ENCODE measurements at regions not wholly inside any gene's neighbourhood (a gene's known extent, or its start where the extent isn't known, plus 50 kb on each side); places are given as distances from the start of the nearest gene placed in this dataset.

DNA sequence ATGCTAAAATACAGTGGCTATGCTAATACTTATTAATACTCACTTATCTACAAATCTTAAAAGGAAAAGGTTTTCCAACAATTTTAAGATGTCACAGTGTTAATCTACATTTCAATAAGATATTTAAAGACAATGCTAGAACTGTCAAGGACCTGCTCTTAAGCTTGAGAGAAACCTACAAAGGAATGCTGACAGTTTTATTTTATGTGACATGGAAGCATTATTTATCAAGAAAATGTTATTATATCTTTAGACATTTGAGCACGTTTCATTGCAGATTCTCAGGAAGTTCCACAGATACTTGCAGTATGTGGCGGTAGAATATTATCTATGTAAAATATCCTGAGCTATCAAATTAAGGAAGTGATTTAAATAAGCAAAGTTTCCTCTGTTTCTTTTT, 1255.7 kb upstream of the ZEB2 start:
- no peak for DNase-seq (ENCODE audit: low read depth)
- TF ChIP-seq, protein P1, sequence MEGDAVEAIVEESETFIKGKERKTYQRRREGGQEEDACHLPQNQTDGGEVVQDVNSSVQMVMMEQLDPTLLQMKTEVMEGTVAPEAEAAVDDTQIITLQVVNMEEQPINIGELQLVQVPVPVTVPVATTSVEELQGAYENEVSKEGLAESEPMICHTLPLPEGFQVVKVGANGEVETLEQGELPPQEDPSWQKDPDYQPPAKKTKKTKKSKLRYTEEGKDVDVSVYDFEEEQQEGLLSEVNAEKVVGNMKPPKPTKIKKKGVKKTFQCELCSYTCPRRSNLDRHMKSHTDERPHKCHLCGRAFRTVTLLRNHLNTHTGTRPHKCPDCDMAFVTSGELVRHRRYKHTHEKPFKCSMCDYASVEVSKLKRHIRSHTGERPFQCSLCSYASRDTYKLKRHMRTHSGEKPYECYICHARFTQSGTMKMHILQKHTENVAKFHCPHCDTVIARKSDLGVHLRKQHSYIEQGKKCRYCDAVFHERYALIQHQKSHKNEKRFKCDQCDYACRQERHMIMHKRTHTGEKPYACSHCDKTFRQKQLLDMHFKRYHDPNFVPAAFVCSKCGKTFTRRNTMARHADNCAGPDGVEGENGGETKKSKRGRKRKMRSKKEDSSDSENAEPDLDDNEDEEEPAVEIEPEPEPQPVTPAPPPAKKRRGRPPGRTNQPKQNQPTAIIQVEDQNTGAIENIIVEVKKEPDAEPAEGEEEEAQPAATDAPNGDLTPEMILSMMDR (IDR thresholded peaks at IDR 0.05; ENCODE audit: control insufficient read depth, insufficient read depth, low read depth, low read length, missing control alignments), result no peak
- H3K4me3 ChIP-seq (ENCODE audit: control insufficient read depth, low read depth, low read length), result no peak overlapping the region

DNA sequence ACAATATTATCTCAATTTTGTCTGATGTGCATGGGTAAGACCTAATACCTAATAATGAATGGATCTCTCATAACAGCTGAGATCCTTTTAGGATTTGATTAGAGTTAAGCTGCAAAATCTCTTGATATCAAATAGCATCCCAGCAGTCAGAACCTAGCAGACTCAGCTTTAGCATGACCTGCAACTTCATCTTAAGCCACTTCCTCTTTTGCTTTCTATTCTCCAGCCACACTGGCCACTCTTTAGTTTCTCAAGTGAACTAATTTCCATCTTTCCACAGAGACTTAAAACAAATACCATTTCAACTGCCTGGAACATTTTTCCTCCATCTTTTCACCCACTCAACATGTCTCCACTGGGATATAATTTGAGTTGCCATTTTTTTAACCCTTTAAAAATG, 1251.6 kb upstream of the ZEB2 start:
- no peak overlapping the region for H3K4me3 ChIP-seq (ENCODE audit: control insufficient read depth, low read depth, low read length)
- TF ChIP-seq, protein P1 (IDR thresholded peaks at IDR 0.05; ENCODE audit: control insufficient read depth, insufficient read depth, low read depth, low read length, missing control alignments), result no peak
- DNase-seq (ENCODE audit: low read depth), result no peak

DNA sequence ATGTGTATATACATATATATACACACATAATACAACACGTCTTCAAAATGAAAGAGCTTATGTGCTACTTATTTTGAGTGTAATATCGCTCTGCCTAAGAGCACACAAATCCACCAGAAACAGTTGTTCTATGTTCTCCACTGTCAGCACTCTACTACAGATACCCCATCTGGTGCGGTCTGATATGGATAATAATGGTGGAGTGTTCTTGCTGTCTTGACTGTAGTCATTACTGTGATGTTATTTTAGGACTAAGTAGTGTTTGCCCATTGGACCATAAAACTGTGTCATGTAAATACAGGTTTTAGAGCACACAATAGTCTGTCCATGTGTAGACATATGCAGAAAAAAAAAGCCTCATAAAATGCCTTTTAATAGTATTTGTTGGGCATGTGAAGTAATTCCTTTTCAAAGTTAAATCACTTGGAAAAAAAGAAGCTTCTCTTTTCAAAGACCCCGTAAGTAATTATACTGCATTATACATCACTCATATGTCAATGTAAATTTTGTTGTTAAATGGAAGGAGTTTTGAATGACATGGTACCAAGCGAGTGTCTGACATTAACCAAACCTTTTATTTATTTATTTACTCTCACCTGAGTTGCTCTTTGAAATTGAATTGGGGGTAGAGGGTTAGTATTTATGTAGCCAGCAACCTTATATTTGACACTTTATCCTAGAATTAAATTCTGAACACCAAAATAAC, 1249.2 kb upstream of the ZEB2 start:
- TF ChIP-seq, protein P1 (IDR thresholded peaks at IDR 0.05; ENCODE audit: control insufficient read depth, insufficient read depth, low read depth, low read length, missing control alignments), result no peak
- no peak for DNase-seq (ENCODE audit: low read depth)
- no peak overlapping the region for H3K4me3 ChIP-seq (ENCODE audit: control insufficient read depth, low read depth, low read length)

DNA sequence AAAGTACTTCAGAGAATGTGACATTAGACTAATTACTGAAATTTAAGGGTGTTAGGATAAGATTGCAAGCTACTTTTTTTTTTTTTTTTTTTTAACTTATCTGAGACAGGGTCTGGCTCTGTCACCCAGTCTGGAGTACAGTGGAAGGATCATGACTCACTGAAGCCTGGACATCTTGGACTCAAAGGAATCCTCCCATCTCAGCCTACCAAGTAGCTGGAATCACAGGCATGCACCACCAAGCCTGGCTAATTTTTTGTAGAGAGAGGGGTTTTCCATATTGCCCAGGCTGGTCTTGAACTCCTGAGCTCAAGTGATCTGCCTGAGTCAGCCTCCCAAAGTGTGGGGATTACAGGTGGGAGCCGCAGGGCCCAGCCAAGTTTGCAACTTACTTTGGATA, 1246.0 kb upstream of the ZEB2 start:
- DNase-seq (ENCODE audit: low read depth), result no peak
- H3K4me3 ChIP-seq (ENCODE audit: control insufficient read depth, low read depth, low read length), result no peak overlapping the region
- TF ChIP-seq, protein P1 (IDR thresholded peaks at IDR 0.05; ENCODE audit: control insufficient read depth, insufficient read depth, low read depth, low read length, missing control alignments), result no peak

DNA sequence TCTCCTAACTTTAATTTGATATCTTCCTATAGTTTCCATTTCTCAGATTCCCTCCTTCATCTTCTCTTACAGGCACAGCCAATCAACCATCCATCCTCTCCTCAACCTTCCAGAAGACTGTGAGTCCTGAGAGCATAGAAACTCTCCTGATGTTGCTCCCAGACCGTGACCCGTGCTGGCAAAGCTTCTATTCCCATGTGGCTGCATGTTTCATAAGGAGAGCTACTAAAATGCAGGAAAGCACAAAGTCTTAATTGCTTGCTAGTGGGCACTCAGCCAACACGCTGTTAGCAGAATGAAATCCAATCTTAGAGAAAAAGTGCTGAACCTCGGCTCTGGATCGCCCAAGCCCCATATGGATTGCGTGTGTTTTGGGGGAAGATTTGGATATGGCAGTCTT, 1244.7 kb upstream of the ZEB2 start:
- DNase-seq (ENCODE audit: low read depth), result no peak
- no peak overlapping the region for H3K4me3 ChIP-seq (ENCODE audit: control insufficient read depth, low read depth, low read length)
- TF ChIP-seq, protein P1 (IDR thresholded peaks at IDR 0.05; ENCODE audit: control insufficient read depth, insufficient read depth, low read depth, low read length, missing control alignments), result no peak

DNA sequence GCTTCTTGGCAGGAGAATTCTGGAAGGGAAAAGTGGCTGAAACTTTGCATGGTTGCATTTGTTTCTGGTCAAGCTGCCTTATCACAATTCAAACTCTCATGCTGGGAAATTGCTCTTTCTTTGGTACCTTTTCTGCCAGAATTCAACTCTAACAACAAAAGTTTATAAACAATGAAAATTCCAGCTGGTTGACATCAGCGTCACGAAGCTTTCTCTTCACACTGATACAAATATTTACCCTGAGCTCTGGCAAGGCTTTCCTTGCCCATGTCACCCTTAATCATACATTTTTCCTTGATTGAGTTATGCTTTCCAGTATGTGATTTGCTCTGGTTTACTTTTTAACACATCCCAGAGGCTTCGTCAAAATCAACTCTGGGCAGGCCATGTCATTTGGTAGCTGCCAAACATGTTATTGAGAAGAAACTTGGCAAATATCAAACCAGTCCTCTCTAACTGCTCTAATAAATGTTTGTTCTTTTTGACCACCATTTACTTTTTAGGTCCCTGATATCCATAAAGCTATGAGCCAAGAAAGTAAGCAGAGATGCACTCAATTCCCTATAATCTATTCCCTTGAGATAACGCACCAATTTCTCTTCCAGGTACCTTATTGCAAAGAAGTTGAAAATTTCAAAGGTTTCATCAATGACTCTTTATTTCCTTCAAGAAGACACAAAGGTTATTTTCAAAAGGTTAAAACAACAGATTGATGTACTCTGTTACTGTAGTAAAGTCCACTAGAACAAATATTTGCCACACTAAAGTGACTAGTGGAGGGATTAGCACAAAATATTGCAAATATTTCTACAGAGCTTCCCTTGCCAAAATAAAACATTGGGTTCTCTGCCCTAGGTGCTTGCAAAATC, 1241.1 kb upstream of the ZEB2 start:
- DNase-seq (ENCODE audit: low read depth), result peak; percentile 37
- no peak overlapping the region for H3K4me3 ChIP-seq (ENCODE audit: control insufficient read depth, low read depth, low read length)
- TF ChIP-seq, protein P1 (IDR thresholded peaks at IDR 0.05; ENCODE audit: control insufficient read depth, insufficient read depth, low read depth, low read length, missing control alignments), result no peak
